ENCODE measurements at regions not wholly inside any gene's neighbourhood (a gene's known extent, or its start where the extent isn't known, plus 50 kb on each side); places are given as distances from the start of the nearest gene placed in this dataset.

GRCh38 chr9:80059191-80059590 is 487.4 kb downstream of the TLE4 start:
- Histone ChIP-seq H3K4me1 (ENCODE audit: low read depth) (no peaks in the 10 kb centered on the region), H3K9me3 (no peaks in the 10 kb centered on the region), H3K4me3 (no peak overlapping the region), H3K36me3 (ENCODE audit: low read depth) (no peaks in the 10 kb centered on the region)
- no peak for DNase-seq
- intact Hi-C loops (cut with DNase I, micrococcal nuclease) = no loop called here
- ATAC-seq = no peak
- no peak for TF ChIP-seq CTCF (IDR thresholded peaks at IDR 0.05)

GRCh38 chr9:80052830-80053229 is 481.1 kb downstream of the TLE4 start:
- no peak for ATAC-seq

GRCh38 chr9:80049096-80049782 is 477.5 kb downstream of the TLE4 start:
- TF ChIP-seq CTCF (IDR thresholded peaks at IDR 0.05) = no peak
- intact Hi-C loops (cut with DNase I, micrococcal nuclease) = no loop called here
- peaks cover 2% of the 10 kb centered on the region for H3K9me3 ChIP-seq
- no peak overlapping the region for H3K4me3 ChIP-seq
- H3K4me1 ChIP-seq (ENCODE audit: low read depth) = no peaks in the 10 kb centered on the region
- ATAC-seq (no peak), DNase-seq (no peak)
- no peaks in the 10 kb centered on the region for H3K36me3 ChIP-seq (ENCODE audit: low read depth)

More at GRCh38 chr9:80052830-80053229, 481.1 kb downstream of the TLE4 start:
- no peak for DNase-seq
- no peaks in the 10 kb centered on the region for H3K4me1 ChIP-seq (ENCODE audit: low read depth)
- H3K9me3 ChIP-seq = peaks cover 2% of the 10 kb centered on the region
- no peak overlapping the region for H3K4me3 ChIP-seq
- no peak for TF ChIP-seq CTCF (IDR thresholded peaks at IDR 0.05)
- H3K36me3 ChIP-seq (ENCODE audit: low read depth) = no peaks in the 10 kb centered on the region
- intact Hi-C loops (cut with DNase I, micrococcal nuclease) = no loop called here

- DNase-seq (no peak), ATAC-seq (no peak)
- Histone ChIP-seq H3K4me3 (no peak overlapping the region), H3K36me3 (ENCODE audit: low read depth) (no peaks in the 10 kb centered on the region), H3K4me1 (ENCODE audit: low read depth) (no peaks in the 10 kb centered on the region), H3K9me3 (no peaks in the 10 kb centered on the region)
- intact Hi-C loops (cut with DNase I, micrococcal nuclease) = no loop called here
- no peak for TF ChIP-seq CTCF (IDR thresholded peaks at IDR 0.05)
Observed at GRCh38 chr9:80046481-80046880, 474.7 kb downstream of the TLE4 start.

- Histone ChIP-seq H3K9me3 (no peaks in the 10 kb centered on the region), H3K36me3 (ENCODE audit: low read depth) (no peaks in the 10 kb centered on the region), H3K4me3 (no peak overlapping the region), H3K4me1 (ENCODE audit: low read depth) (no peaks in the 10 kb centered on the region)
- no peak for TF ChIP-seq CTCF (IDR thresholded peaks at IDR 0.05)
- DNase-seq = no peak
- intact Hi-C loops (cut with DNase I, micrococcal nuclease) = no loop called here
- ATAC-seq = no peak
Observed at GRCh38 chr9:80041821-80042220, 470.1 kb downstream of the TLE4 start.

GRCh38 chr9:80040457-80040856 is 468.7 kb downstream of the TLE4 start:
- intact Hi-C loops (cut with DNase I, micrococcal nuclease) = no loop called here
- no peak for TF ChIP-seq CTCF (IDR thresholded peaks at IDR 0.05)
- Histone ChIP-seq H3K9me3 (no peaks in the 10 kb centered on the region), H3K36me3 (ENCODE audit: low read depth) (no peaks in the 10 kb centered on the region), H3K4me3 (no peak overlapping the region), H3K4me1 (ENCODE audit: low read depth) (no peaks in the 10 kb centered on the region)
- DNase-seq (no peak), ATAC-seq (no peak)
